HG03558 (cell line): ENCODE measurements at regions not wholly inside any gene's neighbourhood (a gene's known extent, or its start where the extent isn't known, plus 50 kb on each side); places are given as distances from the start of the nearest gene placed in this dataset.
"Not testable (repeated sequence)": the region's sequence is repeated elsewhere in the genome, so short reads cannot be mapped to it uniquely, and the experiment has no call there.

Experiments
- ATAC-seq: cut with Tn5 transposase; IDR thresholded peaks from one replicate; pipeline ENCODE4 v1.9.1; 2021; ENCODE audit warnings: moderate number of reproducible peaks; ENCODE audit not compliant: unreplicated experiment; ENCODE audit errors: extremely low read depth

DNA sequence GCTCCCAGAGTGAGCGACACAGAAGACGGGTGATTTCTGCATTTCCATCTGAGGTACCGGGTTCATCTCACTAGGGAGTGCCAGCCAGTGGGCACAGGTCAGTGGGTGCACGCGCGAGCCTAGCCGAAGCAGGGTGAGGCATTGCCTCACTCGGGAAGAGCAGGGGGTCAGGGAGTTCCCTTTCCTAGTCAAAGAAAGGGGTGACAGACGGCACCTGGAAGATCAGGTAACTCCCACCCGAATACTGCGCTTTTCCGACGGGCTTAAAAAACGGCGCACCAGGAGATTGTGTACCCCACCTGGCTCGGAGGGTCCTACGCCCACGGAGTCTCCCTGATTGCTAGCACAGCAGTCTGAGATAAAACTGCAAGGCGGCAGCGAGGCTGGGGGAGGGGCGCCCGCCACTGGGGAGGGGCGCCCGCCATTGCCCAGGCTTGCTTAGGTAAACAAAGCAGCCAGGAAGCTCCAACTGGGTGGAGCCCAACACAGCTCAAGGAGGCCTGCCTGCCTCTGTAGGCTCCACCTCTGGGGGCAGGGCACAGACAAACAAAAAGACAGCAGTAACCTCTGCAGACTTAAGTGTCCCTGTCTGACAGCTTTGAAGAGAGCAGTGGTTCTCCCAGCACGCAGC lies 979.1 kb upstream of the COX7C start:
- ATAC-seq, result not testable (repeated sequence)

DNA sequence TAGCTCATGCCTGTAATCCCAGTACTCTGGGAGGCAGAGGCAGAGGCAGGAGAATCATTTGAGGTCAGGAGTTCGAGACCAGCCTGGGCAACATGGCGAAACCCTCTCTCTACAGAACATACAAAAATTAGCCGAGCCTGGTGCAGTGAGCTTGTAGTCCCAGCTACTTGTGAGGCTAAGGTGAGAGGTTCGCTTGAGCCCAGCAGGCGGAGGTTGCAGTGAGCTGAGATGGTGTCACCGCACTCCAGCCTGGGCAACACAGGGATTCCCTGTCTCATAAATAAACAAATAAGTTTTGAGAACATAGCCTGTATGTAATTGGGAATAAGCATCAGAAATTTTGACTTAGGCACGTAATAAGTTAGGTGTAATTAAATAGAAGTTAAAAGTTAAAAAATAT lies 971.7 kb upstream of the COX7C start:
- ATAC-seq, result no peak

DNA sequence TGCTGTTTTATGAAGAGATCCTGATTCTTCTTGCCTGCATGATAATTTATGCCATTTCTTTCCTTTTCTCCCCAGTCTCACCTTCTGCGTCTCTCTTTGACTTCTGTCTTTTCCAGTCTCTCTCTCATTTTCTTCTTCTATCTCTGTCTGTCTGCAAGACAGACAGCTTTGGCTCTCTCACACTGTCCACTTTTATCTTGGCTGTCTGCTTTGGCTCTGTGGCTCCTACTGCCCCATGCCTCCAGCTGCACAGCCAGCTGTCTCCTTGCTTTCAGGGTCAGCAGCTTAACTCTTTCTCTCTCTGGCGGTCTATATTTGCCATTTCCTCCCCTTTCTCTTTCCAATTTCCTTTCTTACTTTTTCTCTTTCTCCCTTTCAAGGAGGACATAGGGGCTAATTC lies 971.1 kb upstream of the COX7C start:
- no peak for ATAC-seq

DNA sequence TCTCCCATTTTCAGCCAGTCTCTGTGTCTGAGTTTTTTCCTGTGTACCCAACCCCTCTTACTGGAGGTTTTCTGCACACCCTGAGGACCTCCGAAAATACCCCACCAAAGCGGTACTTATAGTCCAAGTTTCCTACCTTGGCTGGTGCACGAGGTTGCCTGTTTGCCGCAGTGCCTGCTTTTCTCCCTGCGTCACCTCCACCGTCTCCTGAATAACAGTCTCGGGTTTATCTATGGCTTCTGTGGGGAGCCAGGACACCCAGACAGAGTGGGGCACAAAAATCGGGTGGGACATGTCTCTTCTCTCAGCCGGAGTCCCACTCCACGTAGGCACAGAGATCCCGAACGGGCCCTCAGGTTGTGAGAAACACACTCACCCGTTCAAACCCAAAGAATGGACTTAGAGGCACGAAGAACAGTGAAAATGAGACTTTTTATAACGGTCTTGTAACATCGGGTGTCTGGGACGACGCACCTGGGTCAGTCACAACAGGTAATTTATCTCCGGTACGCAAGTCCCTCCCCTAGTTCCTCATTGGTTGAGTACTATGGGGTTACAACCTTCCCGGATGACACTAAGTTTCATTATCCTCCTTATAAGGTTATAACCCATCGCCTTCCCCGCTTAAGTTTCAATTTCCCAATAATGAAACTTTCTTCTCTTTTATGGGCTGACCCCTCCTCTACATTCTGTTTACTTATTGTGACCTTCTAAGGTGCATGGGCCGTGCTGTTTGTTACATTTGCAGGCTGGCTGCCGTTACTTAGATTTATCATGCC lies 970.2 kb upstream of the COX7C start:
- no peak for ATAC-seq

DNA sequence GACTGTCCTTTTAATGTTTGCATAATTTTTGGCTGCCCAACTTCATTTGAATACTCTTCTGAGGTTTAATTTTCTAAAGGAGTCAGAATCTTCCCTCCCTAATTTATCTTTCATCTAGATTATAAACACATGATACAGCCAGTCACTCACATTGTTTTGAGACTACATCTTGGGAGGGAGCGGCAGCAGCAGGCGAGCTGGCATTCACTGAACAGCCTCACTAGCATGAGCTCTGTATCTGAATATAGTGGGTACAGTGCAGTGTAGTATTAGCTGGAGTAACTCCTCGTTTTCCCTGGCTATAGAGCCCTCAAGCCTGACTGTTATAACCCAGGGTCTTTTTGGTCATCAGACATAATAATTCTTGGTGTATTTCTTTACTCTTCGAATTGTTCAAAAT lies 969.2 kb upstream of the COX7C start:
- ATAC-seq, result no peak

DNA sequence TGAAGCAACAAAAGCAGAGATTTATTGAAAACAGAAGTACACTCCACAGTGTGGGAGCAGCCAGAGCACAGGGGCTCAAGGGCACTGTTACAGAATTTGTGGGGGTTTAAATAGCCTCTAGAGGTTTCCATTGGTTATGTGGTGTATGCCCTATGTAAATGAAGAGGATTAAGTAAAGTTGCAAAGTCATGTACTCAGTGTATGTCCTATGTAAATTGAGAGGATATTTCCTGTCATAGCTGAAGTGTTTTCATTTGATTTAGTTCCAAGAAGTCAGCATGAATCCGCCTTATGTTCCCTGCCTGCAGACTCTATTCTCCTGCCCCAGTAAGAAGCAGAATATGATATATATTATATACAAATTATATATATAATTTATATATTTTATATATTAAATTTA lies 966.0 kb upstream of the COX7C start:
- no peak for ATAC-seq

DNA sequence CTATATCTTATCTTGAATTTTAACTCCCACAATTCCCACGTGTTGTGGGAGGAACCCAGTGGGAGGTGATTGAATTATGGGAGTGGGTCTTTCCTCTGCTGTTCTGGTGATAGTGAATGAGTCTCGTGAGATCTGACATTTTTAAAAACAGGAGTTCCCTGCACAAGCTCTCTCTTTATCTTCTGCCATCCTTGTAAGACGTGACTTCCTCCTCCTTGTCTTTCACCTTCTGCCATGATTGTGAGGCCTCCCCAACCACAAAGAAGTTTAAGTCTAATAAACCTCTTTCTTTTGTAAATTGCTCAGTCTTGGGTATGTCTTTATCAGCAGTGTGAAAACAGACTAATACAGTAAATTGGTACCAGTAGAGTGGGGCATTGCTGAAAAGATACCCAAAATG lies 963.6 kb upstream of the COX7C start:
- not testable (repeated sequence) for ATAC-seq

DNA sequence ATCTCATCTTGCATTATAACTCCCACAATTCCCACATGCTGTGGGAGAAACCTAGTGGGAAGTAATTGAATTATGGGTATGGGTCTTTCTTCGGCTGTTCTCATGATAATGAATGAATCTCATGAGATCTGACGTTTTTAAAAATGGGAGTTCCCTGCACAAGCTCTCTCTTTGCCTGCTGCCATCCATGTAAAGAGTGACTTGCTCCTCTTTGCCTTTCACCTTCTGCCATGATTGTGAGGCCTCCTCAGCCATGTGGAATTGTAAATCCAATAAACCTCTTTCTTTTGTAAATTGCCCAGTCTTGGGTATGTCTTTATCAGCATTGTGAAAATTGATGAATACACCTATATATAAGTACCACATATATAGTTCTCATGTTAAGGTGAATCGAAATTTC lies 961.7 kb upstream of the COX7C start:
- ATAC-seq, result no peak

DNA sequence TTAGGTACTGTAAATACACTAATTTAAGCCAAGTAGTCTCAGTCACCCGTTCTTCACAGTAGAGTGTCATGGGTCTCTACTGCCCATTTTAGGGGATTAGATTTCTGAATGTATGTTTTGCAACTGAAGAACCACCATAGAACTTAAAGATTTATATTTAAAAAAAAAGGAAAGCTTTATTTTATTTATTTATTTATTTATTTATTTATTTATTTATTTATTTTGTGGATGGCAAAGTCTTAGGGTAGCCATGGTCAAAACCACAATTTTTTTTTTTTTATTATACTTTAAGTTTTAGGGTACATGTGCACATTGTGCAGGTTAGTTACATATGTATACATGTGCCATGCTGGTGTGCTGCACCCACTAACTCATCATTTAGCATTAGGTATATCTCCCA lies 960.4 kb upstream of the COX7C start:
- ATAC-seq, result not testable (repeated sequence)

DNA sequence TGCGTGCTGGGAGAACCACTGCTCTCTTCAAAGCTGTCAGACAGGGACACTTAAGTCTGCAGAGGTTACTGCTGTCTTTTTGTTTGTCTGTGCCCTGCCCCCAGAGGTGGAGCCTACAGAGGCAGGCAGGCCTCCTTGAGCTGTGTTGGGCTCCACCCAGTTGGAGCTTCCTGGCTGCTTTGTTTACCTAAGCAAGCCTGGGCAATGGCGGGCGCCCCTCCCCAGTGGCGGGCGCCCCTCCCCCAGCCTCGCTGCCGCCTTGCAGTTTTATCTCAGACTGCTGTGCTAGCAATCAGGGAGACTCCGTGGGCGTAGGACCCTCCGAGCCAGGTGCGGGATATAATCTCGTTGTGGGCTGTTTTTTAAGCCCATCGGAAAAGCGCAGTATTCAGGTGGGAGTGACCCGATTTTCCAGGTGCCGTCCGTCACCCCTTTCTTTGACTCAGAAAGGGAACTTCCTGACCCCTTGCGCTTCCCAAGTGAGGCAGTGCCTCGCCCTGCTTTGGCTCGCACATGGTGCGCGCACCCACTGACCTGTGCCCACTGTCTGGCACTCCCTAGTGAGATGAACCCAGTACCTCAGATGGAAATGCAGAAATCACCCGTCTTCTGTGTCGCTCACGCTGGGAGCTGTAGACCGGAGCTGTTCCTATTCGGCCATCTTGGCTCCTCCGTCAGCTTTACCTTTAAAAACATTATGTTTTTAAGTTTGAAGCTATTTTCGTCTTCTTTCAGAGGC lies 954.6 kb upstream of the COX7C start:
- not testable (repeated sequence) for ATAC-seq

DNA sequence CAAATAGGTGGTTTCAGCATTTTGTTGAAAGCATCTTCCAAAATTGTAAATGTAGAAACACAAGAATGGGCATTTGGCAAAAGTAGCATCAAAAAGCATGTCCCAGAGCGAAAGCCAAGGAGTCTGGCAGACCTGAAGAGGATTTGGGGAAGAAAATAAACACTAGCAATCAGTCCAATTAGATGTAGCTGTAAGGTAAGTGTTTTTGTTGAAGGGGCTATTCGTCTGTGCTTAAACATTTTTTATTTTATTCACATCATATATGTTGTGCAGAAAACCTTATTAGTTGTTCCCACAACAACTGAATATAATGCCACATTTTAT lies 954.1 kb upstream of the COX7C start:
- ATAC-seq, result no peak

DNA sequence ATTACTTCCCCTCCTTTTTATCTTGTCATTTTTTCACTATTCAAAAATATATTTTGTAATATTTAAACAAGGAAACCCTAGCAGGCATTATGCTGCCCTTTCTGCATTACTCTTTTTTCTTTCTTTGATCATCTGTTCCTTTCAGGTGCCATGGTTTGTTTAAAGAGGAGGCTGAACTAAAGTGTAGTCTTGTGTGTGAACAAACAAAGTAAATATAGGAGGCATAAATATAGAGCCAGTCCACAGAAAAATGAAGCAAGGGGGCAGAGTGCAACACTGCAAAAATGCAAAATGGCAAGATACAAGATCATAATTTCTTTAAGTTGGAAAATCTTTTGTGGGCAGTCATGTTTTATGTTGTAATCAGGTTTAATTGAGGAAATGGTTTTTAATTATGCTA lies 947.3 kb upstream of the COX7C start:
- ATAC-seq, result no peak

DNA sequence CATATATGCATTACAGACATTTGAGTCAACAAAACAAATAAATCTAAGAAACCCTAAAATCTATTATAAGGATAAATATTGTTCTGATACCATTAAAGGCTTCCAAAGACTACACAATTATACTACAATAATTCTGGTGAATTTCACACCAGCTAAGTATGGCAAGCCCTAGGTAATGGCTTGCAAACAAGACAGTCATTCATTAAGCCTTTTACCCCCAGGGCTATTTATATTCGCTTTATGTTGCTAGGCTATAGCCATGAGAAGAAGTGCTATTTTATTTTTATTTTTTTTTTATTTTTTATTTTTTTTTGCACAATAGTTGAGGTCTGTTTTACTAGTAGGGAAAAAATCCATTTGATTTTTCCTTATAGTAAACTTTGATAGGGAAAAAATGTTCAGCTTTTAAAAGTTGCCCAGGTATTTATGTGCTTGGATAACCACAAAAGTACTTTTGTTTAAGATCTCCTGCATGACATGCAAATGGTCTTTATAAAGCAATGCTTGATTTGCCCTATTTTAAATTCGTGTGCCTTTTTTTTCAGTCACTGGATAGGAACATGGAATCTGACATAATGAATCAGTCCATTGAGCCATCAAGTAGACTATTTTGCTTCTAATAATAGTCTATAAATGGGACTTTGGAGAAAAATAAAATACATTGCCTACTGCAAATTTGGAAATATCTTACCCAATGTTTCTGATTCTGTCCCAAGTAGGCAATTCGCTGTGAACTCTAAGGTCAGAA lies 946.3 kb upstream of the COX7C start:
- no peak for ATAC-seq

DNA sequence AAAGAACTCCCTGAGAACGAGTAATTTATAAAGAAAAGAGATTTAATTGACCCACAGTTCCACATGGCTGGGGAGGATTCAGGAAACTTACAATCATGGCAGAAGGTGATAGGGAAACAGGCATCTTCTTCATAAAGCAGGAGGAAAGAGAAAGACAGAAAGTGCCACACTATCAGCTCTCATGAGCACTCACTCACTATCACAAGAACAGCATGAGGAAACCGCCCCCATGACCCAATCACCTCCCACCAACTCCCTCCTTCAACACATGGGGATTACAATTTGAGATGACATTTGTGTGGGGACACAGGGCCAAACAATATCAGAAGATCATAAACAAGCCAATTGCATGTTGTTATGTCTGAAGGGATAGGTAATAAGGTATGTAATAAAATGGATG lies 935.9 kb upstream of the COX7C start:
- no peak for ATAC-seq

DNA sequence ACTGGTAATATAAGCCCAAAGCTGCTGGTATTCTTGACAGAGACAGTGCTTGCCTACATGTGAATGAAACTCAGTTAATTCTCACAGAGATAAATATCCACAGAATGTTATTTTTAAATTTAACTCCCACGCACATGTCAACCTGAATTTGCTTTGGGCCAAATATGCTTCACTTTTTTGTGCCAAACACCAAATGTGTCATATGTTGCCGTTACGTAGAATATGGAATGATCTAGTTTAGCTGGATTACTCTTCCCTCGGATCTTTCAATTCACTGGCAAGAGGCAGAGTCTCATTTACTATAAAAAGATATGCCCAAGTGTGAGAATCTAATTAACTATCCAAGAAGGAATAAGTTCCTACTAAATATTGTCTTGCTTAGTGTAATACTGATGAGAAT lies 933.4 kb upstream of the COX7C start:
- no peak for ATAC-seq

DNA sequence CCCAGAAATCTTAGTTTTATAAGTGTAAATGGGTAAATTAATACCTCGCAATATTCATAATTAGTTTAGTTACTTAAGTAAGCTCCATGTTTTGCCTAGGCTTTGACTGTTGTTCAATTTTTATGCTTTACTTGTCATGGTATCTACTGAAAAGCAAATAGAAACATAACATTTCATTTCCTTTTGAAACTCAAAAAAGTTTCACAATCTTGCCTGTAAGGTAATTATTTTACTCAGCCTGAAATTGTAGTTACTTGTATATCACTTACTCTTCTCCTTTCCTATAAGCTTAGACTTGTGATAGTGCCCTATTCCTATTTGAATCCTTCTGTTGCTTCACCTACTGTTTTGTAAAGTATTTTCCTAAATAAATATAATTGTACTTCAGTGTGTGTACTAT lies 914.4 kb upstream of the COX7C start:
- no peak for ATAC-seq

DNA sequence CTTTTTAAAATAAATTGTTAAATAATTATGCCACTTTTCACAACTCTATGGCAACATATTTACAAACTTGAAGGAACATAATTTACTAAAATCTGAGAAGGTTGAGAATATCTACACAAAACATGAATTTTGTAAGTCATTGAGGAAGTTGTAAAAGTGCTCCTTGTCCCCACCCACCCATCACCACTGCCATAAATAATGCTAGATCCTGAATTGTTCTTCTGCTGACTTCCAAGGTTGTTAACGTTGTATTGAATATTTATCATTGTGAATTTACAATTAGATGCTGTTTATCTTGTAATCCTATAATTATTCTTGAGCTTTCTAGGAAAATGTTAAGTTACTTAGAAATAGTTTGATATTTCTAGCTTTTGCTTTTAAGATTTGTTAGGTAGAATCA lies 908.0 kb upstream of the COX7C start:
- no peak for ATAC-seq

DNA sequence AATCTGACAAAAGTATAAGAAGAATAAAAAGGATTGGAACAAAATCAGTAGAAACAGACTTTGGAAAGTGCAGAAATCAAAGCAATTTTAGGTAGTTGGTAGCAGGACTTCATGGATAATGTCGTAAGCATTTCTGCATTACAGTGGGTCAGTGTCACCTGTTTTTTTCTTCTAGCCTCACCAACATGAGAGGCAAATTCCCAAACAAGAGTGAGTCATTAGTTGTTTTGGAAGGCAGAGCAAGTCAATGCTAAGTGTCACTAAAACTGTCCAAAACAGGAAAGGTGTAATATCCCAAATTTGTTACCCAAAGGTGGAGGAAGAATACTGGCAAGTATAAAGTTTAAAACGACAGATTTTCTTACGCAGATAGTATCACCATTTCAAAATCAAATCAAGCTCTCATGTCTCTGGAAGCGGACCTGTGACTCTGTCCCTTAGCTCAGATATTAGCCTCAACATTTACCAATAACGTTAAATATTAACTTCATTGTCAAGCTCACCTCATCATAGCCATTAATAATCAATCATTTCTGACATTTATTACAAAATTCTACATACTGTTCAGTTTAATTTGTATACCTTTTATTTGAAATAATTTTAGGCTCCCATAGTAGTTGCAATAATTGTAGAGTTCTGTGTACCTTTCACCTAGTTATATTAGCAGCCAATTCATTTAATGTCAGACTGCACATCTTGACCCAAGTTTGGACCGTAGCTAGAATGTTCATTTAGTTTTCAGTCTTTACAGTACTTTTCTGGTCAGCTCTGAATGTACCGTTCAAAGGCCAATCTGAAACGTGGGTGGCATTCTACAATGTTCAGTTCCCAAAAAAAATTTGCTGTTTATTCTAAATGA lies 901.2 kb upstream of the COX7C start:
- no peak for ATAC-seq

DNA sequence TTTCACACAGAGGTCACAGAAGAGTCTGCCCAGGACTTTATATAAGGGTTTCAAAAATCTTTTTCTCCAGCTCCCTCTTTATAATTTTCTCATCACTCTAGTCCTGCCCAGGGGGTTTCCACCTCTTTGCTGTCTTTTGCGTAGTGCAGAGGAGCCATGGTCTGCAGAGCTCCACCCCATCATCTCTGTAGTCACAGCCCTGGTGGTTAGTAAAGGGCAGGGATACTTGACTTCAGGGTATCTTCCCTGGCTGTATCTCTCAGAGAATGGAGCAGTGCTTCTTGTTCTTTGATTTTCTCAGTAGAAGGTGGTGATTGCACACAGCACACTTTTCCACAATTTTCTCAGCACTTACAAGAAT lies 900.6 kb upstream of the COX7C start:
- no peak for ATAC-seq

DNA sequence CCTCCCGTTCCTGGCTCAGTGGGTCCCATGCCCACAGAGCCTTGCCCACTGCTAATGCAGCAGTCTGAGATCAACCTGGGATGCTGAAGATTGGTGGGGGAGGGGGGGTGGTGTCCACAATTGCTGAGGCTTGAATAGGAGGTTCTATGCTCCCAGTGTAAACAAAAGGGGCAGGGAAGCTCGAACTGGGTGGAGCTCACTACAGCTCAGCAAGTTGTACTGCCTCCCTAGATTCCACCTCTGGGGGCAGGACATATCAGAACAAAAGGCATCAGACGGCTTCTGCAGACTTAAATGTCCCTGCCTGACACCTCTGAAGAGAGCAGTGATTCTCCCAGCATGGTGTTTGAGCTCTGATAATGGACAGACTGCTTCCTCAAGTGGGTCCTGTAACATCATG lies 885.6 kb upstream of the COX7C start:
- no peak for ATAC-seq
